G401.6 (cell line): ENCODE measurements at regions not wholly inside any gene's neighbourhood (a gene's known extent, or its start where the extent isn't known, plus 50 kb on each side); places are given as distances from the start of the nearest gene placed in this dataset.

Experiments used
- FAIRE-seq: peaks from 2 replicates; lab custom pipeline; 2012; peaks lifted over from hg19 to GRCh38; lab: Jason Lieb, UNC

DNA sequence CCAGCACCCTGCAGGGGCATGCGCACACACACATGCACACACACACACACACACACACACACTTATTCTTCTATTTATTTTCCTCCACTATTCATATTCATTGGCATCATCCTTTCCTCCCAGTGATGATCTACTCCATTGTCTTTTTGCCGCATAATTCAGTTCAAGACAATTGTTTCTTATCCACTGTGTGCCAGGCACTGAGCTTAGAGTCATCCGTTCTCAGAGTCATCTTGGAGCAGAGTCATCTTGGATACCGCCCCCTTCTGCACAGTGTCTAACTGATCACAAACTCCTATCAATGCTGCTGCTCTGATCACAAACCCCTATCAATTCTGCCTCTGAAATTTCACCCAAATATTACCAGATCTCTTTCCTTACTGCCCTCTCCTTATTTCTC is 102.8 kb upstream of the PROX1 start:
- no peak for FAIRE-seq

DNA sequence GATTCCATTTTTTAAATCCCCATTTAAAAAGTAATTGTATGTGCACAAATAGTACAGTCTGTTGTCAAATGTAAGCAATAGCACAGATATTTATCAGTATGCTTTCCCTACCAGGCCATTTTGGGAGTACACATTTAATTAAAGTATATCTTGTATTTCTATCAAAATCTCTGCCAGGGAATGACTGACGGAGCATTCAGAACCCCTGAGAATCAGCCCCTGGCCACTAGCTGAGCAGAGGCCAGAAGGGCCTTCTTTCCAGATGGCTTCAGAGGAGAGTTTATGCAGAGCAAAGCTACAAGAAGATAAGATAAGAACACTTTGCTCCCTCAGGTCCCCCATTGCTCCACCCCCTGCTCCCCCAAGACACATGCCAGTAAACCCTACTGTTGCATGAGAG is 99.9 kb upstream of the PROX1 start:
- FAIRE-seq, result no peak

DNA sequence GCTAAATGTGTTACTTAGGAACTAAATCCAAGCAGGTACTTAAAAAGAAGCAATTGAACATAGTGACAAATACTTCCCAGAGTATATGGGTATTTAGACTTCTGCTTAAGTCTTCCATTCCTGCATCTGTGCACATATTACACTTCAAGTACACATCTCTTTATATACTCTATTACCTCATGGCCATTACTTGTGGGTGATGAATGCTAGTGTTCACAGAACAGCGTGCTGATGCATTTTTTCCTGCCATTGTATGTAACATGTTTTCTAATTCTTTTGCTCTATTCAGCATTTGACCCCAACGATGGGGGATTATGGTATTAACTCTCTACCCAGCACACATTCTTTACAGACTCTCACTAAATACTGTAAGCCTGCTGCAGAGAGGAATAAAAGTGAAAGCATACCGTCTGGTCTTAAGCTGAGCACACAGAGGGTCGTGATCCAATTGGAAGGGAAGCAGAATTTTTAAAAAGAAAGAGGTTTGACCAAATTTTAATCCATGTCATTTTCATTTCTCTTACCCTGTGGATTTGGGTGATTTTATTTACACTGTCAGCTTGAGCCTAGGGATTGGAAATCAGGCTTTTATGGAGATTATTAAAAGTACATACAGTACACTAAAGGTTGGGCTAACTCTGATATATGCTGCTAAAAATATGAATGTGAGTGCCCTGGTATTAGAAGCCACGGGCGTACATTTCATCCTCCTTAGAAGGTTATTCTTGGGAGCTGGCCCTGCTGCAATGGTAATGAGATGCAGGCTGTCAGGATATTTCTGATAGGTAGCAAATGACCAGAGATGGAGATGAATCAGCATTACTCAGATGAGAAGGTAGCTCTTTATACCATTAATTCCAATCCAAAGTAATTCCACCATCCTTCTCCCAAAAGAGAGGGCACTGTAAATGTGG is 95.5 kb upstream of the PROX1 start:
- no peak for FAIRE-seq

DNA sequence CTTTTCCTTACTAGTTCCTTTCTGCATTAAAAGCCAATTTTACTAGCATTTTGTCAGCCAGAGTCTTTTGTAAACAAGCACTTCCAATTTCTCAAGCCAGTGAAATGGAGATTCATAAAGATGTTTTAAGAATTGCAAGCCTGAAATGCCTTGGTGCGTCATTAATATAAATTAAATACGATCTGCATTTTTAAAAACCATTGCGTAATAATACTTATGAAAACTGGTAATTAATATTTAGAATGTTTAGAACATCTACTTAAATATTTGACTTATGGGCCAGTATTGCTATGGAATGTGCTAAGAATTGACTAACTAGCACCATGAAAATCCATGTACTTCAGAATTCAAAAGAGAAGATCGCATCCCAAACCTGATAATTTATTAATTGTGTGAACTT is 89.1 kb upstream of the PROX1 start:
- FAIRE-seq, result no peak

DNA sequence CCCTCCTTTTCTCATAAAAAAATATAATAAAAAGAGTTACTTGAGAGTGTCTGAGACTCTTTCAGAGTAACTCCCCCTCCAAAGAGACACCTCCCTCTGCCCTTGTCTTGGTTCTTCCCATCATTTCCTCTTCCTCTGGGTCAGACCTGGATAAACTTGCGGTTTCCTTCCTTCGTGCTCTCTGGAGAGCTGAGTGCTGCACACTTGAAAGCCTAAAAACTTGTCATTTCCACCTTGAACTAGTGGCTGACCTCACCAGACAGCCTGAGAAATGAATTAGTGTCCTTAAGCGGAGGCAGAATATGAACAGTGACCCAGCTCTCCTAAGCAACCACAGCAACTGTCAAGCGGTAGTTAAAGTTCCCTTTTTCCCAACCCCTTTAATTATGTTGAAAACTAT is 88.4 kb upstream of the PROX1 start:
- no peak for FAIRE-seq

DNA sequence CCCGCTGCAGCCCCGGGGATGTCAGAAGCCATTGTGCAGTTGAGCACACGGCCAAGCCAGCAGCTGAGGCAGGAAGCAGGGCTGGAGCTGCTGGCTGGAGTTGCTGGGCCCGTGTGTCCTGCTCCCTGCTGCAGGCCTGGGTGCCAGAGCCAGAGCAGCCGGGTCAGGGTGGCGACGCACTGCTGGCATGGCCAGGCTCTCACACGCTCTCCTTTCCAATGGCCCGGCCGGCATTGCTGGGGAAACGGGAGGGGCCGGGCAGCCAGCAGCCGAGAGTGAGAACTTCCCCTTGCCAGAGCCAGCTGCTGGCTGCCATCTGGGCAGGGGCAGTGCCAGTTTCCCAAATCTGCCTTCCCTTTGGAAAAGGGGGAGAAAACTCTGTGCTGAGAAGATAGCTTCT is 82.4 kb upstream of the PROX1 start:
- no peak for FAIRE-seq

DNA sequence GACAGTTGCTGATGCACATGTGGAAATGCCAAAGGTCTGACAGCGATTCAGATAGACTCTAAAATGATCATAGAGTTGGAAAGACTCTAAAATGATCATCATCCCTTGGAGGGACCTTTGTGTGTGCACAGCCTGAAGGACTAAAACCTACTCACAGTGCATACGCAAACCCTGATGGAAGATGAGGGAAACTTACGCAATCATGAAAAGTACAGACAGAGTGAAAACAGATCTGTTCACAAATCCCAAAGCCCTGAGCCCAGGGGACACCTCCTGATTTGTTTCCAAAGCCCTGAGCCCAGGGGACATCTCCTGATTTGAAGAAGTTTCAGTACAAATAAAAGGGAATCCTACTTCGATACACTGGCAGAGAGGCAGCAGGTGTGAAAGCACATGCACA is 79.3 kb upstream of the PROX1 start:
- FAIRE-seq, result no peak

DNA sequence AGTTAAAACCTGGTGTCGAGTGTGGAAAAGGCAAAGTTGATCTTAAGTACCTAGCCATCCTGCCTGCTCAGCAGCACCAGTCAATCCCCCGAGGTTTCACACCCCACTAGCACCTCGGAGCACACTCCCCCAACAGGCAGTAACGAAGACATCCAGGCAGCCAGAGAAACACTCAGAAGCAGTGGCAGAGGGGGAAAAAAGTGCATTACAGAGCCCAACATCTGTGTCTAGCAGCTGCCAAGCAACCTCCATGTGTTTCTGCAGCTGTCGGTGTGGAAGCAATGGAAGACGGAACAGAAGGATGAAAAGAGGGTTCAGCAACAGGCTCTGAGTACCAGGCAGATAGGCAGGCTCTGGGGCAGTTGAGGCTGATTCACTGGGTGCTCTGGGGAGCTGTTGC is 73.4 kb upstream of the PROX1 start:
- no peak for FAIRE-seq

DNA sequence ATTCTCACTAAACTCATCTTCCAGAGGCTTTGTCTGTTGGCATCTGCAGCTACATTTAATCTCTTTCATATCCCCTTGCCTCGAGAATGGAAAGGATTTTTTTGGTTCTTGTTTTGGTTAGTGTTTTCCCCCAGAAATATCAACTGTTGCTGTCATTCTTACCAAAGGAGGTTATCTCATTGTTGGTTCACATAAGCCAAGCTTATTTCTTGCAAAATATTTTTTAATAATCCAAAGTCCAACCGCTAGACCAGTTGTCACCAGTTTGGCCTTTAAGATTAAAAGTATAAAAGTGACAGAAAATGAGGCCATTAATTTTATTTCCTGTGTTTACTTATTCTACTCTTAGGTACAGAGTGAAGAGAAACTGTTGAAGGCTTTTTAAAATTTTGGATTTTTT is 66.5 kb upstream of the PROX1 start:
- no peak for FAIRE-seq

DNA sequence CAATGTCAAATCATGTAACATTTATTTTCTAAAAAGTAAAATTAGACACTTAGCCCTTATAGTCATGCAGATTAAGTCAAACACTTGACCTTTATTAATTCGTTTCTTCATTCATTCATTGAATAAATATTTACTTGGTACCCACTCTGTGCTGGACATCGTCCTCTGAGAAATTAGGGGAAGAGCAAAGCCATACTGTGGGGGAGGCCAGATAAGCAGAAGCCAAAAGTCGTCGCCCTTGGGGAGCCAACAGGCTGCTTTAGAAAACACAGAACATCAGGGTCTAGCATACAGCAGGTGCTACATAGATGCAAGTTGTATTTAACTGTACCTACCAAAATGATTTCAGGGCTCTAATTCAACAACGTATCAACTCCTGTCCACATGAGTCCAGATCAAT is 66.1 kb upstream of the PROX1 start:
- no peak for FAIRE-seq

DNA sequence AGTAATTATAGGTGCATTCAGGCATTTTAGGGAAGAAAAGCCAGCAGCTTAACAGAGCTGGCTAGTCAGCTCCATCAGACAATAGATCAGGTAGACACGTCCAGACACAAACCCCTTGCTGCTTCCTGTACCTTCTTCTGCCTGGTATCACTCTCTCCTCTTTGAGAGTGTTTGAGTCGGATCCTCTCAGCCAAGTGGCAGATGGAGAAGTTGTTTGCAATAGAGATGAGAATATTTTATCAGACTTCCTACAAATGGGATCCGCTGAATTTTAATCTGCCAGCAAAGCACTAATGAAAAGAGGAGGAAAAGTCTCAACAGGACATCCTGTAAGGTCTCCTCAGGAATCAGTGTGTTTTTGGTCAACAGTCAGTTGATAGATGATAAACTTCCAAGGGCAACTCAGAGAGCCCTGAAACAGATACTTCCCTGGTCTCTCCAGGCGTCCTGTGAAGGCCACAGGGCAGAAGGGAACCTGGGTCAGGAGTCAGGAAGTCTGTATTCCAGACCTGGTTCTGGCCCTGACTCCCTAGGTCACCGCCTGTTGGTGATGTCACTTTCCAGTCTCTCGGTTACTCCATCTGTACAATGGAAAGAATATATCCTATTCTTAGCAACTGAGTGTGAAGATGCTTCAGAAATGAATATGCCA is 62.1 kb upstream of the PROX1 start:
- FAIRE-seq, result no peak

DNA sequence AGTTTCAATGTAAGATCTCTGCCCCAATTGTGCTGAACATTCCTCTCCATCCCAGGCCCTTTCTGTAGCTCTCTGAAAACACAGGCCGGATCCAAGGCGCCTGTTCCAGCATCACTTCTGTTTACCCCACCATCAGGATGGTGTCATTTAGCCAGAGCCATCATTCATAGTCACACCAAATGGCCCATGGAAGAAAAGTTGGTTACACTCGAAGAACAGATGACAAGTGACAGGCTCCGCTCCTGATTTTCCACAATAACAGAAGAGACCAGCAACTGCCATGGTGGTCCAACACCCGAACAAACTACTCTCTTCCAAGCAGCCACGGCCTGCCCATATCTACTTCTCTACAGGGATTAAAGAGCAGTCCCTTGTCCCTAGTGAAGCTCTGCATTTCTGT is 59.9 kb upstream of the PROX1 start:
- no peak for FAIRE-seq

DNA sequence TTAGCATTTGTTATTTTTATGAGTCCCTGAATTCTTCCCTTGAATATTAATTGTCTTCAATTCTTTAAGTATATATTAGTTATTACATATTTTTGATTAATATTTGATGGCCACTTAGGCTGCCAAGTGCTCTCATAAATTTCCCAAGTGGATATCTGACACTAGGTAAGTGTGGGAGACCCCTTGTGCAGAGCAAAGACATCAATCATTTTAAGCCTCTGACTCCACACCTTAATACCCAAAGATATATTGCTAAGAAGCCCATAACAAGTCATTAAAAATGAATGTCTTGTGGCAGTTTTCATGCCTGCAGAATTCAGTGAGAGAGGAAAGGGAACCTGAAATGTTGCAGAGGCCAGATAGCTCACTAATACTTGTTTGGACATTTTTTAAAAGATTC is 58.4 kb upstream of the PROX1 start:
- FAIRE-seq, result no peak

DNA sequence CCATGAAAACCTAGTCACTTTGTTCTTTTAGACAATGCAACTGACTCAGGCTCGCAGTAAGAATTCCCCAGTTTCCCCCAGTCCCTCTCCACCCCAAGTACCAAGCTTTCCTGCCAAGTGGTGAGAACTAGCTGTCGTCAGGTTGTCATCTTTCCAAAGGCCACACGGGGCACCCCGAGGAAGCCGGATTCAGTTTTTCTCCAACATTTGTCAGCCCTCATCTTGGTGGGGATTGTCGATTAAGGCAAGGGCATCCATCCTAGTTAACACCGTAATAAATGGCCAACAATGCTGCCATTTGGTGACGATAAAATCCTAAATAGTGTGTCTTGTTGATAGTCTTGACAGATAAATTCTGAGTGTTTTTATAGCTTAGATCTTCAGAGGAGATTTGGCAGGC is 55.9 kb upstream of the PROX1 start:
- FAIRE-seq, result no peak

DNA sequence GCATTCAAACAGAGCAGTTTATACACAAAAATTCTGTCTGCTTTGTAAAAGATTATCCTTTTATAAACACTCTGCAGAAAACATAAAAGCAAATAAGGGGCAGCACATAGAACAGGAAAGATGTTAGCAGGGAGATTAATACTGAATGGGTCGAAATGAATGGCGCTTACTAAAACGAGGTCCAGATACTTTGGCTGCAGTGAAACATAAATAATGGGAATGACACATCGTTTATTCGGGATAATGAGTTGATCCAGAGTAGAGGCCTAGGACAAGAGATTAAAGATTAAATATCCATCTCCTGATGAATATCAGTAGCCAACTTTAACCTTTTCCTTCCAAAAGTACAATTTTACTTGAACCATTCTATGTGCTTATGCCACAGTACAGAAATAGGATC is 54.4 kb upstream of the PROX1 start:
- no peak for FAIRE-seq

DNA sequence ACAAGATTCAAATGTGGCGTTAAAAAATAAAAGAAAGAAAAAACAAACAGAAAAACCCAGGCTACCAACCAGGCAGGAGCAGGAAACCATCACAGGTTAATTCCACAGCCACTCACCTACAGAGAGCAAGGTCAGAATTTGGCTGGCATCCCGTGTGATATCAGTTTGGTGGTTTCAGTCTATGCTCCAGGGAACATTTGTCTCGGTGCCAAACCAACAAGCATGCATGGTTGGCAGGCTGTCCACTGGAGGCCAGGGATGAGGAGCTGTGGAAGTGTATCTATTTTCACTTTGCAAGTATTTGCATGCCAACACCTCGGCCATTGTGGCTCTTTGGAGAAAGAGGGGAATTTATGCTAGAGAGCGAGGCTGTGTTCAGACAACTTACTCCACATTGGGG is 53.1 kb upstream of the PROX1 start:
- no peak for FAIRE-seq

DNA sequence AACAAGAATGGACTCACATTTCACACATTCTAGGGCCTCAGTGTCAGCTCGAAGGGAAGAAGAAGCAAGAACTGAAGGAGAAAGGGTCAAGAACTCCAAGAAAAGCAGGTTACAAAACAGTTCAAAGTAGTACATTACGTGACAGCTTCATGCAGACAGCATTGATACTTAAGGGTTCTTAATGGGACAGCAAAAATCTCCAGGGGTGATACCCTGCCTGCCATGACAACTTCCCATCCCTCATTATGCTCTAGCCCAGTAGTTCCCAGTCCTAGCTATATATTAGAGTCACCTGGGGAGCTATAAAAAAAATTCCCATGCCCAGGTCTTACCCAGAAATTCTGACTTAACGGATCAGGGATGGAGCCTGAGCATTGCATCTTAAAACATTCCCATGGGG is 51.2 kb upstream of the PROX1 start:
- FAIRE-seq, result no peak
